ENCODE measurements at regions not wholly inside any gene's neighbourhood (a gene's known extent, or its start where the extent isn't known, plus 50 kb on each side); places are given as distances from the start of the nearest gene placed in this dataset.

- TF ChIP-seq CTCF (conservative IDR thresholded peaks at IDR 0.05; ENCODE audit: low read depth, low read length) (no peak), EZH2phosphoT487 (IDR thresholded peaks at IDR 0.05; ENCODE audit: borderline replicate concordance, low read length) (no peak), EZH2 (IDR thresholded peaks at IDR 0.05; ENCODE audit: low read length, unreplicated experiment) (no peak)
Measured at GRCh38 chrX:125532411-125533089, 212.9 kb downstream of the TEX13C start.
